ENCODE measurements at regions not wholly inside any gene's neighbourhood (a gene's known extent, or its start where the extent isn't known, plus 50 kb on each side); places are given as distances from the start of the nearest gene placed in this dataset.

DNA sequence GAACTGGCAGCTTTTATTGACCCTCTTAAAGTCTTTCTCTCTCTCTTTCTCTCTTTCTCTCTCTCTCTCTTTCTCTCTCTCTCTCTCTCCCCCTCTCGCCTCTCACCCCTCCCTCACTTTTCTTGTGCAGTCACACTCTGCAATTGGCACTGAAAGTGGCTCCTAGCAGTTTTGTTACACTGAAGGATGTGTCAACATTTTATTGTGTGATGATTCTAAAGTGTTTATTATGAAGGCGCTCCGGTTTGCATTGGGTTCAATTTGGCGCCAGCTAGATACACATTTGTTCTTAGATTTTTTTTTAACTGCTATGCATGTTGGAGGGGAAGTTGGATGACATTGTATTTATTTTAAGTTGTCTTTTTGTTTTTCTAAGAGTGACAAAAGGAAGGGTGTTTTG lies 64.0 kb upstream of the CHRM3 start:
- DNase-seq (ENCODE audit: extremely low read depth in 1 of 11, low read depth in 9 of 11, low spot score in 4 of 11), result no peak

DNA sequence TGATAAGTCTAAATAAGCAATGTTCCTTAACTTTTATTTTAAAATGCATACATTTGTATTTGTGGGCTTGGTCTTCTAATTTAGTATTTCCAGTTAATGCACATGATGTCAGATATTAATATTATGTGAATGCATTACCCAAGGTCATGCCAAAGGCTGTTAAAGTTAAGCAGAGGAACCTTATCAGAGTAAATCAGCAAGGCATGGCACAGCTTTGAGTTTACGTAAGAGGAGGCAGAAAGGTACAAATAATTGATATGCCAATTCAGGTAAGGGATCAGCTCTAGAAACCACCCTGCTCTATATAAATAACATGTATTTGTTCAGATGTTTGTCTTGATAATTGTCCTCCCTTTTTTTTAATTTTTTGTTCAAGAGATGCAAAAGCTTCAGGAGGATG lies 64.5 kb upstream of the CHRM3 start:
- no peak for DNase-seq (ENCODE audit: extremely low read depth in 1 of 11, low read depth in 9 of 11, low spot score in 4 of 11)

DNA sequence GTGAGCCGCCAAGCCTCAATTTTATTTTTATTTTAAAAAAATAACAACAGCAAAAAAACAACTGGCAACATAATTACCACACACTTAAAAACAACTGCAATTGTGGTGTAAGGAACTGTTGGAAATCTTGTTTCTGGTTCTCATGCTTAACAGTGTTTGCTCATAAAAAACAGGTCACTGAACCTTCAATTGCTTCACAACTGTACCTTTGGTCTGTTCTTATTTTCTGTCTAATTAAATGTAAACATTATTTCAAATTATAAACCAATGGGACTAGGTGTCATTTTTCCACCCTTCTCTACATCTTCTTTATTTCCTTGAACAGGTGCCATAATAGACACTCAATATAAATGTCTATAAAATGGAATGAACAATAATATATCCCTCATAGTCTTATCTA lies 68.4 kb upstream of the CHRM3 start:
- DNase-seq (ENCODE audit: extremely low read depth in 1 of 11, low read depth in 9 of 11, low spot score in 4 of 11), result no peak

DNA sequence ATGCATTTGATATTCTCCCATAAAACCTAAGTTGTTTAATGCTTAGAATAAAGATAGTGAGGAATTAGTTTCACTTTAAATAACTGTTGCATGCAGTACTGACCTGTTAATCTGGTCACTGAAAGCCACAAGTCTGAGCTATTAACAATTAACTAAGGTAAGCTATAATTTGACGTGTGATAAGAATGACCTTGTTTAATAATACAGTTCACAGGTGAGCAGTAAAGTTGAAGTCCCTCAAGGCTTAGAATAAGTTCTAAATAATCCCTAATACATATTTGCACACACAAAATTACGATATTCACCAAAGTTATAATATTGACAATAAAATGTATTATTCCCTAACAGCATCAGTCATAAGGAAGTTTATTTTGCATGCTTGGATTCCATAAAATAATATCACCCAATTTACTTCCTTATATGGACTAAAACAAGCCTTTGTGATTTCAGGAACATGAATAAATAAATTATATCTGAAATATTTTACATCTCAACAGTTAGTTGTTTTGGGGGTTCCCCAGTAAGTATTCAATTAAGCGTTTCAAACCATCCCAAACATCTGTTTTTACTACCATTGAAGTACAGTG lies 70.6 kb upstream of the CHRM3 start:
- no peak for DNase-seq (ENCODE audit: extremely low read depth in 1 of 11, low read depth in 9 of 11, low spot score in 4 of 11)

DNA sequence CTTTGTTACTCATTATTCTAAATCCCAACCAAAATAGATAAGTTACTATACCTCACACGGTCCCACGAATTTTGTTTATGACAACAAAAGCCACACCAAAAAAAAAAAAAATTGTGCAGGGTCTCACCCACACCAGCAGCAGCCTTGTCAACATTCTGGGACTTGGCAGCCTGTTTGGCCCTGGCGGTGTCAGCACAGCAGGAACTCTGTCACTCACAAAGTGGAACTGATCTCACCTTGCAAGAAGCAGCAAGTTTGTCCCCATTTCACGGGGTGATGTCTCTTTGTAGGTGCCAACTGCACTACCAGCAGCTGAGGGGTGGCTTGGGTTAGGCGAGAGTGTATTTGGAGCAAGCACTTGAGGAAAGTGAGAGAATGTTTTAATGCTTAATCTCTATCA lies 75.0 kb upstream of the CHRM3 start:
- DNase-seq (ENCODE audit: extremely low read depth in 1 of 11, low read depth in 9 of 11, low spot score in 4 of 11), result no peak

DNA sequence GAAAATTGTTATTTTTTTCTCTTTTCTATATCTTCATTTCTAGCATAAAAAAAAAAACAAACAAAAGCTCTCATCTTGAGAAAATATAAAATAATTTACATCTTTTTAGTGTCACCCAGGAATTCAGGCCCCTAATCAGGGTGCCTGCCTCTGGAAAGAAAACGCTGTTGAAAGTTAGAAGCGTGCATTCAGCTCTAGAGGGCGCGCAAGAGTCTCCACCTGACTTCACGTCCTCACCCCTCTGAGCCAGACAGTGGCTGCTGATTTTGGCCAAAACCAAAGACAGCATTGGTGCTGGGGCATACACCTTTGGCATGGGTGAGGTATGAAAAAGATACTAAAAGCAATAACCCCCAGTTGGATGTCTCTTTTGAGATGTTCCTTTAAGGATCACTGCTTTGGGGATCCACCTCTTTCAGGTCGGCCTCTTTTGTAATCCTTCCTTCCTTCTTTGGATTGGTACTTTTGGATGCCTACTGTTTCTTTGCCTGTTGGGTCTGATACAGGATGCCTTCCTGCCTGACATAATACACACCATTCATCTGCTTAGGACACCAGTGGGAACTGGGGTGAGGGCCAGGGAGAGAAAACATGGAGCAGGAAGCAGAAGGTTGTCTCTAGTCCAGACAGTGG lies 77.6 kb upstream of the CHRM3 start:
- peak in 7 of 11 donors; percentile 6 to 25 (median 18) for DNase-seq (ENCODE audit: extremely low read depth in 1 of 11, low read depth in 9 of 11, low spot score in 4 of 11)

DNA sequence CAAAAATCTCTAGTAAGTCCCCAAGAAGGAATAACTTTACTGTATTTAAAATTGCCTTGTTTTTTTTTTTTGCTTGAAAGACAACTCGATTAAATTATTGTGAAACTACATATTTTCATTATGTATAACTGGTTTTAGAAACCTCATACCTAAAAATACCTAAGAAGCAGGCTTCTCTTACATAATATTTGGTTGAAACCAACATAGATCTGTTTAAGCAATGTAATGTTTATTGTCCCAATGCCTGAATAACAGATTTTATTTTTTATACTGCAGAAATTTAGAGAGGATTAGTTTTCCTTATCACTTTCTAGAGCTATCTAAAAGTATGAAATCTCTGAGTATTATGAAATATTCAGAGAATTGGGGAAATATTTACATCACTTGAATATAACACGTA lies 78.5 kb upstream of the CHRM3 start:
- no peak for DNase-seq (ENCODE audit: extremely low read depth in 1 of 11, low read depth in 9 of 11, low spot score in 4 of 11)

DNA sequence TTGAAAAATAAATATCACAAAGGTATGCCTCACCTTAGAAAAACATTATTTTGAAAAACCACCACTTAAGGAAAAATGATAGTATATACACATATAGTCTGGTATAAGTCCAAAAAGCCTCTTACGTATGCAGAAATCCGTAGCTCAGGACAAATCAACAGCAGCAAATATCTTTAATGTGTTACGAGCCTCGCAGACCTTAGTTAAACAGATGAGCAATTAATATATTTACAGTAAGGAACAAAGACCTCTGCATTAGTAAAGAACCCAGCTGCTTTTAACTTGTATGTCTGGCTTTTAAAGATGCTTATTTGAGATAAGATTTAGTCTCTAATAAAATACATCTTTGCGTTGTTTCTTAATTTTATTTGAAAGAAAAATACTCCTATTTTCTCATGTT lies 79.9 kb upstream of the CHRM3 start:
- DNase-seq (ENCODE audit: extremely low read depth in 1 of 11, low read depth in 9 of 11, low spot score in 4 of 11), result no peak

DNA sequence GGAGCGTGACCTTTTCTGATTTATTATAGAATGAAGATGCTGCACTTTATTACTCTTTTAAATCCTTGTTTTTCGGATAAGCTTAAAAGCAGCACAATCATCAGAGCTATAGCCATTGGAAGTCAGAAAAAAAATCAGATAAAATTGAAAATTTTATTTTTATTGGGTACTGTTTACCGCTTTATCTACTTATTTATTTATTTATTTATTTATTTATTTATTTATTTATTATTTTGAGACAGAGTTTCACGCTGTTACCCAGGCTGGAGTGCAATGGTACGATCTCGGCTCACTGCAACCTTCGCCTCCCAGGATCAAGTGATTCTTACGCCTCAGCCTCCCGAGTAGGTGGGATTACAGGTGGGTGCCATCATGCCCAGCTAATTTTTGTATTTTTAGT lies 83.1 kb upstream of the CHRM3 start:
- no peak for DNase-seq (ENCODE audit: extremely low read depth in 1 of 11, low read depth in 9 of 11, low spot score in 4 of 11)

DNA sequence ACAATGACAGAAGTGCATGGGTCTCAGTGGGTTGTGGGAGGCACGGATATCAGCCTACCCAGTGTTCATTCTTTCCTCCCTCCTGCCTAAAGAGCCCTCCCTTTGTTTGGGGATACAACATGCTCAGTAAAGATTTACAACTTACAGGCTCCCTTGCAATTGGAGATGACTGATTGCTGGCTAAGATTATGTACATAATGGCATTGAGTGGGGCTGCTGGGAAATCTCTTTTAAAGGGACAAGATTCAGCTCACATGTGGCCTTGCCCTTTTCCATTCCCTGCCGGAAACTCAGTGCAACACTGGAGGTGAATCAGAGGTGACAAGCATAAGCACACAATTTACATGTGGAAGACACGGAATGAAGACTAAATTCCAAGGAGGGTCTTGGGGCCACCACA lies 83.7 kb upstream of the CHRM3 start:
- DNase-seq (ENCODE audit: extremely low read depth in 1 of 11, low read depth in 9 of 11, low spot score in 4 of 11), result no peak

DNA sequence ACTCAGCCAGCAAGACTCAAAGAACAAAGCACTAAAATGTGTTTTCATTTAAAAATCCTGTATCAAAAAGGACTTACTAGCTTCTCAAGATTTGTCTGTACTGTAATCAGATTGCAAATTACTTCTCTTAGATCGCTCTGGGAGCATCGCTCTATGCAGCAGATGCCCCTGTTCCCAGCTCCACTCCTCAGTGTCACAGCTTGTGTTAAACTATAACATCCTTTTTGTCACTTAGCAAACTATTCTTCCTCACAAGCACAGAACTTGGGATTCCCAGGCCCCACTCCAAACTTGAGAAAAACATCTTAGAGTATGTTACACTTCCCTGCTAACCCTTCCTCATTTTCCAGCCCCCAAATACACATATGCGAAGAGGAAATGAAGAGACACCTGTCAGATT lies 85.1 kb upstream of the CHRM3 start:
- DNase-seq (ENCODE audit: extremely low read depth in 1 of 11, low read depth in 9 of 11, low spot score in 4 of 11), result no peak

DNA sequence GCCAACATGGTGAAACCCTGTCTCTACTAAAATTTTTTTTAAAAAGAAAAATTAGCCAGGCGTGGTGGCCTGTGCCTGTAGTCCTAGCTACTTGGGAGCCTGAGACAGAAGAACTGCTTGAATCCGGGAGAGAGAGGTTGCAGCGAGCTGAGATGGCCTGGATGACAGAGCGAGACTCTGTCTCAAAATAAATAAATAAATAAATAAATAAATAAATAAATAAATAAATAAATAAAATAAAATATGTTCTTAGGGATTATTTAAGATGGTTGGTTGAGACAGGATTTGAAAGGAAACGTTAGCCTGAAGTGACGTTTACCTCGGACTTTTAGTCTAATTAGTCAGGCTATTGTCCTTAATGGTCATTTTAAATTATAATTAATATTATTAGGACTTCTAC lies 88.5 kb upstream of the CHRM3 start:
- no peak for DNase-seq (ENCODE audit: extremely low read depth in 1 of 11, low read depth in 9 of 11, low spot score in 4 of 11)

DNA sequence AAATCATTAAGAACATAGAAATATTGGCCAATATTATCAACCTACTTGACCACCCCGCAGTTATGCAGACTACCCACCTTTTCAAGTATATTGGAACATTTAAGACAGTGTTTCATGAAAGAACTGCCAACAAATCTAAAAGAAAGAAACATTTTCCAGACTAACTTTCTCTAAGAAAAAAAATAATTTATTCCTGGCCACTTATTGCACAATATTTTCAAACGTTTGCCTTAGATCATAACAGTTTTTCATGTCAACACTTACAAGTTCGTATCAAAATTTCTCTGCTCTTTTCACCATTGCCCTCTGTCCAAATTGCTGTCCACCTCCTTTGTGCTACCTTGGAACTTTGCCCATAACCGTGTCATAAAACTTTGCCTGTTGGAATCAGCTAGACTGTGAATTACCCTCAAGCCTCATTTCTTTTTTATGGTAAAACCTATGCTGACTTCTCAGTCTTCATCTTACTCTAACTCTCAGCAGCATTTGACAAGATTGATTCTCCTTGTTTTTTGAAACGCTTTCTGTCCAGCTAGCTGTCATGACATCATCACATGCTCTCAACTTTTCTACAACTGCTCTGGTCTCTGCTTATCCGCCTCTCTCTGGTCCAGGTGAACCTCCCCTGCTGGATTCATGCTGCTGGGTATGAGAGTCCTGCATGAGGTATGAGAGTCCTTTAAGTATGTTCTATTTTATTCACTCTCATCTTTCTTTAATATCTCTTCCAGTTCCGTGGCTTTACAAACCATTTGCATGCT lies 92.8 kb upstream of the CHRM3 start:
- no peak for DNase-seq (ENCODE audit: extremely low read depth in 1 of 11, low read depth in 9 of 11, low spot score in 4 of 11)

DNA sequence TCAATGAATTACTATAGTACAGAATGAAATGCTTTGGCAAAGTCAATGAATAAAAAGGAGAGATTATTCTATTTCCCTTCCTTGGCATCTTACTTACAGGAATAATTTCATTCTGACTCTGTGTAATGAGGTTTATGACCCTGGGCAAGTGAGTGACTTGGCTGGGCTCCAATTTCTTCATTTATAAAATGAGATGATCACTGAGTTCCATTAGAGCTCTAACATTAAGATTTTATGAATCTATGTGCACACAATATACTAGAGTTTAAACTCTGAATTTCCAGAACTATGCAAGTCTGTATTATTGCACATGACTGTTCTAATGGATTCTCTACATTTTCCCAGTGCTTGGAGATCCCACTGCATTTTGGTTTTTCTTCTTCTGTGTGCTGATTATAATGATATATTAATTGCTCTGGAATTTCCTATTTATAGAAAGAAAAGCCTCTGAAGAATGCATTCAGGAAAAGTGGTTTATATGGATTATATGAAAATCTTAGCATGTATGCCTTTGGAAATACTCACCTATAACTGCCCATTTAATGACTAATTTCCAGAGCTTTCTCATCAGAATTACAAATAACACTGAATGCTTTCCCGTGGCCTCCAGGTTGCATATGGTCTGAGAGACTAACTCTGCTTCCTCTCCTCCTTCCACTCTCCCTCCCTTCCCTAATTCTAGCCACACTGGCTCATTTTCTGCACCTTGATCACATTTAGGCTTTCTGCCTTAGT lies 97.4 kb upstream of the CHRM3 start:
- no peak for DNase-seq (ENCODE audit: extremely low read depth in 1 of 11, low read depth in 9 of 11, low spot score in 4 of 11)

DNA sequence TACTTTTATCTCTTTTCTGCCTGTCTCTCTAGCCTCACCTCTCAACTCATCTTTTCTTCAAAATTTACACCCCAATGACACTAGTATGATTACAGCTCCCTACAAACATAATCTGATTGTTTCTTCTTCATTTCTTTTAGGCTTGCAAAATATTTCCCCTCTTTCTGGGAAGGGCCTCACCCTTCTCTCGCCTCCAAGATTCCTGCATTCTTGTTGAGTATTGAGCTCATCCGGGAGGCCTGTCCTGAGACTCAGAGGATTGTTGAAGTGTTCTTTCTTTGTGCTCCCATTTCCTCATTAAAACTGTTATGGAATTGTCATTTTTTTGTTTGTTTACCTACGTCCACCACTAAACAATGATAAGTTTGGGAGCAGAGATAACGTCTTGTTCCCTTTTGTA lies 99.1 kb upstream of the CHRM3 start:
- DNase-seq (ENCODE audit: extremely low read depth in 1 of 11, low read depth in 9 of 11, low spot score in 4 of 11), result no peak

DNA sequence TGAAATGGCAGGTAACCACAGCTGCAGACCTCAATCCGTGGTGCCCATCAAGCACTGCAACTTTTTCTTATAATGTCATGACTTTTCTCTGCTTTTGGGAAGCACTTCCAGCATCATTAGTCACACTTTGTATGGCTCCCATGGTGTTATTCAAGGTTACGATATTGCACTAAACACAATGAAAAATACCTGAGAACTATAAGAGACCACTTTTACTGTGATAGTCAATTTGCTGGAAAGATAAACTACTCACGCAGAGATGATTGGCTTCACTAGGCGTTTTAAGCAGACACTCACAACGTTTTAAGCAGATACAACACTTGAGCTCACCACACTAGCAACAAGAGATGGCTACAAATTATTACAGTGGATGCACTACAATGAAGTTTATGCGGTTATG lies 103.2 kb upstream of the CHRM3 start:
- DNase-seq (ENCODE audit: extremely low read depth in 1 of 11, low read depth in 9 of 11, low spot score in 4 of 11), result no peak

DNA sequence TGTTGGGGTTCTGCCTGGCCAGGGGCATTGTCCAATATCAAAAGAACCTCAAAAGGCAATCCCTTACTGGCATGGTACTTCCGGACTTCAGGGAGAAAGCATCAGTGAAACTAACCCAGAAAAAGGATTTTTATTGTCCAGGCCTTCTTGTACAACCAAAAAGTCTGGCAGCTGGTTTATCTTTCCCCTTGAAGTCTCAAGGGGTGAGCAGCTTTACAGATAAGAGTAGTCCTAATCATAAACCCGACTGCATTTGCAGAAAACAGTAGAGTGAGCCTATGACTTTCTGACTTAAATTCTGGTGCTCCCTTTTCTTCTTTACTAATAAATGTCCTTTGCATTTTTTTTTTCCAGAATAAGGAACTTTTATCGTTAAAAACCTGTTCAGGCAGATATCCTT lies 104.0 kb upstream of the CHRM3 start:
- DNase-seq (ENCODE audit: extremely low read depth in 1 of 11, low read depth in 9 of 11, low spot score in 4 of 11), result no peak

DNA sequence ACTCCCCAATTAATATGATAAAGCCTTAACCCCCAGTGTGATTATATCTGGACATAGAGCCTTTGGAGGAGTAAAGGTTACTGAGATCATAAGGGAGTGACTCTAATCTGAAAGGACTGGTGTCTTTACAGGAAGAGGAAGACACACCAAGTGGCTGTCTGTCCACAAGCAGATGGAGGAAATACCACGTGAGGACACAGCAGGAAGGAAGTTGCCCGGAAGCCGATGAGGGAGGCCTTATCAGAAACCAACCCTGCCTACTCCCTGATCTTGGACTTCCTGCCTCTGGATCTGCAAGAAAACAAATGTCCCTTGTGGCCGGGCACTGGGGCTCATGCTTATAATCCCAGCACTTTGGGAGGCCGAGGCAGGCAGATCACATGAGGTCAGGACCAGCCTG lies 110.3 kb upstream of the CHRM3 start:
- no peak for DNase-seq (ENCODE audit: extremely low read depth in 1 of 11, low read depth in 9 of 11, low spot score in 4 of 11)

DNA sequence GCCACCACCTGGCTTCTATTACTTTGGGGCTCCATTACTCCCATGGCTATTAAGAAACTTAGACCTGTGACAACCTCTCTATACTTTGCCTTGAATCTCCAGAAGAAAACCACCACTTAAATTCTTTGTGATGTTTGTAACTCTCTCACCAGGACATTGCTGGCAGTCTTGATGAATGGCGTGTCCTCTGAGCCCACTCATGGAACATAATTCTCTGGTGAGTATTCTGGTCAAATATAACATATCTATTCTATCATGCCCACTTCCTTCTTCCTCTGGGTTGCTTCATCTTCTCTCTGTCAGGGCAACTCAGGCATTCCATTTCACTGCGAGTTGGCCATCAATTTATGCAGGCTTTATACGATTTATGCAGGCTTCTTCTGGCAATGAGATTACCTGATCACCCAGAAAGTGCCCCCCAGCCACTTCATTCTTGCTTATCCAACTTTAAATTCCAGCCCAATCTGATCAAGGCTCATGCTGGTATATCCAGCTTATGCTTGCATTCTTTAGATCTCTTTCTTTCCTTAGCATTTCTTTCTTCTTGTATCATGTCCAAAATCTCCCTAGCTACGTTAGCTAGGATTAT lies 112.0 kb upstream of the CHRM3 start:
- no peak for DNase-seq (ENCODE audit: extremely low read depth in 1 of 11, low read depth in 9 of 11, low spot score in 4 of 11)

DNA sequence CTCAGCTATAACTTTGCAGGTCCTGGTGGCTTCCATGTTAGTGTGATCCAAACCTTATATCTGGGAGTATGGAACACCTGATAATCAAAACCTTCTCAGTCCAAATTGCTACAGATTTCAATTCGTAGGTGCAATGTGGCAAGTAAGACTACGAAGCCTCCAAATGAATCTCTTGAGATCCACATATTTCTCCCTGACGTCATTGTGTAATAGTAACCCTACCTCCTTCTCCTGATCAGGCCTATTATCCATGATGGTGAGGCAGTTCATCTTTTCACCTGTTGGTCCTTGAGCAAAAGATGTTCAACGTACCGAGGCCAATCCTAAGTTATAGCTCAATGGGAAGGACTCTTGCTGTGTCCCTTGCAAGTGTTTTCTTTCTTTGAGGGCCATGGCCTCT lies 115.9 kb upstream of the CHRM3 start:
- no peak for DNase-seq (ENCODE audit: extremely low read depth in 1 of 11, low read depth in 9 of 11, low spot score in 4 of 11)
